Gastroesophageal sphincter (tissue), 4 donors: ENCODE measurements at regions not wholly inside any gene's neighbourhood (a gene's known extent, or its start where the extent isn't known, plus 50 kb on each side); places are given as distances from the start of the nearest gene placed in this dataset.

ENCODE experiments used
- ATAC-seq: fragments of 150-250 bp; one replicate; pipeline ENCODE4 v1.9.1; 2016; ENCODE audit warnings: mild to moderate bottlenecking, moderate library complexity
- H3K27ac ChIP-seq, 4 donors: fragments of 200-600 bp; sonication (generic) in 3 of 4; 1 replicate in 3 of 4; 2 replicates in 1 of 4; pipeline ENCODE4 v1.5.1; 2016 to 2019
- H3K27me3 ChIP-seq: fragments of 200-600 bp; sonication (generic); one replicate; pipeline ENCODE4 v1.5.1; 2019
- H3K36me3 ChIP-seq, 2 donors: fragments of 200-600 bp; sonication (generic); one replicate each; pipeline ENCODE4 v1.5.1; 2019; ENCODE audit warnings: control low read depth in 1 of 2
- H3K4me1 ChIP-seq, 3 donors: fragments of 200-600 bp; sonication (generic); 1 replicate in 2 of 3; 2 replicates in 1 of 3; pipeline ENCODE4 v1.5.1; 2016 to 2019; ENCODE audit warnings: control low read depth in 2 of 3
- H3K4me3 ChIP-seq, 2 donors: fragments of 200-600 bp; sonication (generic); one replicate each; pipeline ENCODE4 v1.5.1; 2019; ENCODE audit warnings: mild to moderate bottlenecking in 1 of 2, moderate library complexity in 1 of 2
- H3K9me3 ChIP-seq, 3 donors: fragments of 200-600 bp; sonication (generic); one replicate each; pipeline ENCODE4 v1.5.1; 2017 to 2019; ENCODE audit warnings: control low read depth in 2 of 3
- CTCF ChIP-seq, 4 experiments: fragments of 200-600 bp in 2 of 4; fragments of 450-650 bp in 2 of 4; sonication (generic) in 1 of 4; IDR thresholded peaks; one replicate each; pipeline ENCODE4 v1.5.1; 2017 to 2019; ENCODE audit warnings: antibody characterized with exemption in 4 of 4, mild to moderate bottlenecking in 2 of 4, moderate library complexity in 2 of 4
- EP300 ChIP-seq: sonication (generic); formaldehyde crosslinking; IDR thresholded peaks from one replicate; pipeline ENCODE4 v1.6.1; 2017; ENCODE audit warnings: antibody characterized with exemption, mild to moderate bottlenecking
- POLR2A ChIP-seq, 2 donors: fragments of 450-650 bp; IDR thresholded peaks; one replicate each; pipeline ENCODE4 v1.6.1; 2017; ENCODE audit warnings: antibody characterized with exemption in 2 of 2, mild to moderate bottlenecking in 2 of 2, moderate library complexity in 1 of 2
- POLR2AphosphoS5 ChIP-seq: sonication (generic); formaldehyde crosslinking; IDR thresholded peaks from one replicate; pipeline ENCODE4 v1.6.1; 2017; ENCODE audit warnings: antibody characterized with exemption
- WGBS, 2 donors: methylation state at CpG; one replicate each; pipeline ENCODE4 v1.1.5; 2018; ENCODE audit warnings: low coverage in 1 of 2; 5-methylcytosine and 5-hydroxymethylcytosine counted together

GRCh38 chr17:31788956-31789355 is 70.1 kb downstream of the COPRS start:
- no peak for TF ChIP-seq POLR2A (IDR thresholded peaks at IDR 0.05)
- no peak for TF ChIP-seq CTCF (IDR thresholded peaks at IDR 0.05)
- TF ChIP-seq EP300 = no peak
- TF ChIP-seq POLR2AphosphoS5 = no peak
- H3K4me3 ChIP-seq = no peak overlapping the region
- WGBS, 2 donors = 100% methylated on average over 1 to 4 of the region's 4 CpGs
- no peaks in the 10 kb centered on the region for H3K27me3 ChIP-seq
- no peak for ATAC-seq
- no peaks in the 10 kb centered on the region for H3K9me3 ChIP-seq
- H3K27ac ChIP-seq = peak overlapping the region; percentile 15 to 85 (median 78)
- peaks cover 0 to 17% (median 0%) of the 10 kb centered on the region in 3 donors for H3K4me1 ChIP-seq
- H3K36me3 ChIP-seq = no peaks in the 10 kb centered on the region

GRCh38 chr17:31788571-31788946 is 70.5 kb downstream of the COPRS start:
- WGBS, 2 donors = 49 to 52% methylated on average over 2 of the region's 3 CpGs
- peak overlapping the region; percentile 15 to 85 (median 78) for H3K27ac ChIP-seq
- no peaks in the 10 kb centered on the region for H3K9me3 ChIP-seq
- H3K4me1 ChIP-seq = peaks cover 0 to 17% (median 0%) of the 10 kb centered on the region in 3 donors
- H3K36me3 ChIP-seq = no peaks in the 10 kb centered on the region
- ATAC-seq = no peak
- no peak overlapping the region for H3K4me3 ChIP-seq
- no peak for TF ChIP-seq EP300
- no peak for TF ChIP-seq POLR2AphosphoS5
- TF ChIP-seq POLR2A (IDR thresholded peaks at IDR 0.05) = no peak
- TF ChIP-seq CTCF (IDR thresholded peaks at IDR 0.05) = no peak
- no peaks in the 10 kb centered on the region for H3K27me3 ChIP-seq

GRCh38 chr17:31787857-31788570 is 71.0 kb downstream of the COPRS start:
- H3K27me3 ChIP-seq = no peaks in the 10 kb centered on the region
- no peaks in the 10 kb centered on the region for H3K9me3 ChIP-seq
- H3K36me3 ChIP-seq = no peaks in the 10 kb centered on the region
- WGBS, 2 donors = 17 to 46% methylated on average over 2 to 6 of the region's 7 CpGs
- peaks cover 0 to 17% (median 0%) of the 10 kb centered on the region in 3 donors for H3K4me1 ChIP-seq
- H3K27ac ChIP-seq = peak overlapping the region; percentile 66 to 85 (median 78)
- no peak overlapping the region for H3K4me3 ChIP-seq
- TF ChIP-seq CTCF (IDR thresholded peaks at IDR 0.05) (no peak), POLR2AphosphoS5 (peak; percentile 88)
- peak; percentile 98 for ATAC-seq

- no peak overlapping the region for H3K4me3 ChIP-seq
- no peak overlapping the region for H3K27ac ChIP-seq
- no peaks in the 10 kb centered on the region for H3K9me3 ChIP-seq
- H3K27me3 ChIP-seq = no peaks in the 10 kb centered on the region
- ATAC-seq = no peak
- WGBS, 2 donors = 86 to 96% methylated on average over 6 to 7 of the region's 7 CpGs
- peaks cover 0 to 17% (median 0%) of the 10 kb centered on the region in 3 donors for H3K4me1 ChIP-seq
- no peaks in the 10 kb centered on the region for H3K36me3 ChIP-seq
- TF ChIP-seq POLR2A (IDR thresholded peaks at IDR 0.05) = no peak
- no peak for TF ChIP-seq CTCF (IDR thresholded peaks at IDR 0.05)
- TF ChIP-seq POLR2AphosphoS5 = no peak
- no peak for TF ChIP-seq EP300
These were observed 72.1 kb downstream of the COPRS start for GRCh38 chr17:31786796-31787481.

DNA sequence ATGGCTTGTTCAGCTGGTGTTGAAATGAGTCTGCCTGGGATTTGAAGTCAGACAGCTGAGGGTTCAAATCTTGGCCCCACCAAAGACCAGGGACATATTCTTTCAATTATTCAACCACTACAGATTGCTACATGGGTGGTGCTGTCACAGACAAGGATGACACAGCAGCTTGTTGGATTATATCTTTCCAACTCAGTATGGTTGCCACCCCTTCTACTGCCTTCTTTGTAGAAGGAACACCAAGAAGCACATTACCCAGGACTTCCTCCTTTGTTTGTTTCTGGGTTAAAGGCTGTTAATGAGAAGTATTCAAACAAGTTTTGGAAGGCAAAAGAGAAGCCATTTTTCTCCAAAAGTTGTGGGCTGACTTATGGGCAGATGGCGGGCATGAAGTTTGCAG is 78.6 kb downstream of the COPRS start:
- Histone ChIP-seq H3K27ac (no peak overlapping the region), H3K27me3 (no peaks in the 10 kb centered on the region), H3K9me3 (no peaks in the 10 kb centered on the region), H3K36me3 (no peaks in the 10 kb centered on the region), H3K4me3 (no peak overlapping the region), H3K4me1 (no peaks in the 10 kb centered on the region)
- 25% methylated on average over 1 of the region's 1 CpG; no CpG with 5 or more reads in 1 of the 2 donors for WGBS, 2 donors
- no peak for ATAC-seq
- TF ChIP-seq POLR2A (IDR thresholded peaks at IDR 0.05) (no peak), POLR2AphosphoS5 (no peak), EP300 (no peak), CTCF (IDR thresholded peaks at IDR 0.05) (no peak)
